Suprapubic skin (tissue), 4 donors: ENCODE measurements at regions not wholly inside any gene's neighbourhood (a gene's known extent, or its start where the extent isn't known, plus 50 kb on each side); places are given as distances from the start of the nearest gene placed in this dataset.

Experiments used
- DNase-seq, 2 donors: peaks; one replicate each; pipeline ENCODE4 v3.0.0-alpha.2; 2019; ENCODE audit warnings: low spot score in 2 of 2
- H3K27ac ChIP-seq: fragments of 200-600 bp; sonication (generic); one replicate; pipeline ENCODE4 v1.5.1; 2019
- H3K27me3 ChIP-seq: fragments of 200-600 bp; sonication (generic); one replicate; pipeline ENCODE4 v1.5.1; 2019
- H3K36me3 ChIP-seq: fragments of 200-600 bp; sonication (generic); one replicate; pipeline ENCODE4 v1.5.1; 2019
- H3K4me1 ChIP-seq: fragments of 200-600 bp; sonication (generic); one replicate; pipeline ENCODE4 v1.5.1; 2019
- H3K4me3 ChIP-seq: fragments of 200-600 bp; sonication (generic); one replicate; pipeline ENCODE4 v1.5.1; 2019; ENCODE audit warnings: mild to moderate bottlenecking
- H3K9me3 ChIP-seq: fragments of 200-600 bp; sonication (generic); one replicate; pipeline ENCODE4 v1.5.1; 2019
- EP300 ChIP-seq: sonication (generic); formaldehyde crosslinking; IDR thresholded peaks from one replicate; pipeline ENCODE4 v1.6.1; 2017; ENCODE audit warnings: antibody characterized with exemption
- POLR2A ChIP-seq, 2 donors: fragments of 450-650 bp; IDR thresholded peaks; one replicate each; pipeline ENCODE4 v1.6.1; 2017; ENCODE audit warnings: antibody characterized with exemption in 2 of 2, mild to moderate bottlenecking in 2 of 2, moderate library complexity in 2 of 2
- POLR2AphosphoS5 ChIP-seq, 3 donors: sonication (generic); formaldehyde crosslinking; IDR thresholded peaks; one replicate each; pipeline ENCODE4 v1.6.1; 2017; ENCODE audit warnings: antibody characterized with exemption in 3 of 3
- WGBS: methylation state at CpG from one replicate; pipeline ENCODE4 v1.1.5; 2018; 5-methylcytosine and 5-hydroxymethylcytosine counted together
- TF ChIP-seq, protein P1 (sequence below), 2 donors: fragments of 200-600 bp in 1 of 2; fragments of 450-650 bp in 1 of 2; sonication (generic) in 1 of 2; IDR thresholded peaks; one replicate each; pipeline ENCODE4 v1.5.1; 2016 to 2019; ENCODE audit warnings: antibody characterized with exemption in 2 of 2, mild to moderate bottlenecking in 1 of 2, moderate library complexity in 1 of 2

DNA sequence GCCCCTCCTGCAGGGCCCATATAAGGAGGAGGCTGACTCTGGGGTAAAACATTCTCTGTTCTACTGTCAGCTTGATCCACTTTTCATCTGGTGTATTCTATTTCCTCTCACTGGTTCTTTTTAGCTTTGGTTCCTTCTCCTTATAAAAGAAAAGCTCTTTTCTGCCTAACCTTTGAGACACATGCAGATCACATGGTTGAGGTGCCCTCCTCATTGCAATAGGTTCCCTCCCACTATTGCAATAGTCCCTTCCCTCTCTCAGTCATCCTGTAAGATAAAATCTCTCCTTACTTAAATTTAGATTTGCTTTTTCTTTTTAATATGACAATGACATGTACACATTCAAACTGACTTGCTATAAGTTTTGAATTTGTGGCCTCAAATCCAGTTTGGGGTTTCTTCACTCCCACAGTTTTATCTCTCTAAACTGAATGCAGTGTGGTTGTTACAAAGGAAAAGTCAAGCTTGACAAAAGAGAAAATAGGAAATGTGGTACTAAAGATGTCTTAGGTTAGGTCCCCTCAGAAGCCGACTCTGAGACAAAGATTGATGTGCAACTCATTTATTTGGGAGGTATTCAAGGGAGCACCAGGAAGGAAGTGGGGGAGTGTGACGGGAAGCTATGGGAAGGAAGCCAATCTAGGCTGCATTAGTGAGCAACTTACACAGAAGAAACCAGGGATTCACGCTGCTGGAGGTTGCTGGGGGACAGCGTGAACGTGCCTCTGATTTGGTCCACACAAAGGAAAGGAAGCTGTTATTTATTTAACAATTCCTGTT lies 127.6 kb upstream of the LINC00305 start:
- Histone ChIP-seq H3K36me3 (no peaks in the 10 kb centered on the region), H3K27me3 (no peaks in the 10 kb centered on the region), H3K9me3 (peaks cover 4% of the 10 kb centered on the region), H3K4me1 (no peaks in the 10 kb centered on the region), H3K27ac (no peak overlapping the region), H3K4me3 (no peak overlapping the region)
- 48% methylated on average over 5 of the region's 5 CpGs for WGBS
- no peak for DNase-seq
- TF ChIP-seq, protein P1, sequence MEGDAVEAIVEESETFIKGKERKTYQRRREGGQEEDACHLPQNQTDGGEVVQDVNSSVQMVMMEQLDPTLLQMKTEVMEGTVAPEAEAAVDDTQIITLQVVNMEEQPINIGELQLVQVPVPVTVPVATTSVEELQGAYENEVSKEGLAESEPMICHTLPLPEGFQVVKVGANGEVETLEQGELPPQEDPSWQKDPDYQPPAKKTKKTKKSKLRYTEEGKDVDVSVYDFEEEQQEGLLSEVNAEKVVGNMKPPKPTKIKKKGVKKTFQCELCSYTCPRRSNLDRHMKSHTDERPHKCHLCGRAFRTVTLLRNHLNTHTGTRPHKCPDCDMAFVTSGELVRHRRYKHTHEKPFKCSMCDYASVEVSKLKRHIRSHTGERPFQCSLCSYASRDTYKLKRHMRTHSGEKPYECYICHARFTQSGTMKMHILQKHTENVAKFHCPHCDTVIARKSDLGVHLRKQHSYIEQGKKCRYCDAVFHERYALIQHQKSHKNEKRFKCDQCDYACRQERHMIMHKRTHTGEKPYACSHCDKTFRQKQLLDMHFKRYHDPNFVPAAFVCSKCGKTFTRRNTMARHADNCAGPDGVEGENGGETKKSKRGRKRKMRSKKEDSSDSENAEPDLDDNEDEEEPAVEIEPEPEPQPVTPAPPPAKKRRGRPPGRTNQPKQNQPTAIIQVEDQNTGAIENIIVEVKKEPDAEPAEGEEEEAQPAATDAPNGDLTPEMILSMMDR (IDR thresholded peaks at IDR 0.05) = no peak
- TF ChIP-seq POLR2A (IDR thresholded peaks at IDR 0.05) = no peak
- TF ChIP-seq EP300 = no peak
- TF ChIP-seq POLR2AphosphoS5 (IDR thresholded peaks at IDR 0.05) = no peak

DNA sequence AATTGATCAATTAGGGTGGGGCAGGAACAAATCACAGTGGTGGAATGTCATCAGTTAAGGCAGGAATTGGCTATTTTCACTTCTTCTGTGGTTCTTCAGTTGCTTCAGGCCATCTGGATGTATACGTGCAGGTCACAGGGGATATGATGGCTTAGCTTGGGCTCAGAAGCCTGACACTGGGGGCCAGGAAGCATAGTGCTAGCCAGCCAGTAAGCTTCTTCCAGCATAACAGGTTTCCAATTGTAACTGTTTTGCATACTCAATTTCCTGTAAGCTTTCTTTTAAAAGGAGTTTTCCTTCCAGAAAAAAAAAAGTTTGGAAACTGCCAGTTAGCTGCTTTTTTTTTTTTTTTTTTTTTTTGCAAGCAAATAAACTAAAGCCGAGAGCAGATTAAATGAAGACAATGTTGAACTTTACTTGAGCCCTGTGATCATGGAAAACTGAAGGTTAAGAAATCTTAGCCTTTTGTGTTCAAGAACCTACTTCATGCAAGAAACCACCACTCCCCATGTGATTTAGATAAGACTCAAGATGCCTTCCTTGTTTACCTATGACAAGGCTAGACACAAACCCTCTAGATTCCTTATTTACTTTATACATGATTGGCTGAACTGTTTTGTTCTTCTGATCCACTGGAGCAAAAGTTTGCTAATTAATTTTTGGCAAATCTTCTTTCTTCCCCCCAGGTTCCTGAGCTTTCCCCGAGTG lies 126.9 kb upstream of the LINC00305 start:
- Histone ChIP-seq H3K4me1 (no peaks in the 10 kb centered on the region), H3K27me3 (no peaks in the 10 kb centered on the region), H3K36me3 (no peaks in the 10 kb centered on the region), H3K9me3 (peaks cover 4% of the 10 kb centered on the region), H3K27ac (no peak overlapping the region), H3K4me3 (no peak overlapping the region)
- 52% methylated on average over 3 of the region's 3 CpGs for WGBS
- TF ChIP-seq POLR2A (IDR thresholded peaks at IDR 0.05) = no peak
- TF ChIP-seq, protein P1 (IDR thresholded peaks at IDR 0.05) = no peak
- DNase-seq = no peak

DNA sequence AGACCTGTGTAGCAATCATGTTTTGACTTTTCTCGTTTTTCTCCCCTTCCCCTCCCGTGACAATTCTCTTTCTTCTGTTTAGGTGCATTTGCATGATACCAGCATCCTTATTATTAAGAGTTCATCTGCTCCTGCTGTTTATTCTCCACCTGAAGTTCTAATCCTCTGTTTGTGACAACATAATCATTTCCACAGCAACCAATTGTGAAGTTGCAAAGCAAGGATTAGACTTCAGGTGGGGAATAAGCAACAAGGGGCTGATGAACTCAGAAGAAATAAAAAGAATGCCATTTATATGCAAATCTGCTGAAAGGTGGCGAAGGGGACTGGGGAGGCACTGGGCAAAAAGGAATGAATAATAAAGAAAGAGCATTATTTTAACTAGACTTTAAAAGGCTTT lies 124.8 kb upstream of the LINC00305 start:
- no peak for DNase-seq
- H3K36me3 ChIP-seq = no peaks in the 10 kb centered on the region
- H3K4me1 ChIP-seq = no peaks in the 10 kb centered on the region

DNA sequence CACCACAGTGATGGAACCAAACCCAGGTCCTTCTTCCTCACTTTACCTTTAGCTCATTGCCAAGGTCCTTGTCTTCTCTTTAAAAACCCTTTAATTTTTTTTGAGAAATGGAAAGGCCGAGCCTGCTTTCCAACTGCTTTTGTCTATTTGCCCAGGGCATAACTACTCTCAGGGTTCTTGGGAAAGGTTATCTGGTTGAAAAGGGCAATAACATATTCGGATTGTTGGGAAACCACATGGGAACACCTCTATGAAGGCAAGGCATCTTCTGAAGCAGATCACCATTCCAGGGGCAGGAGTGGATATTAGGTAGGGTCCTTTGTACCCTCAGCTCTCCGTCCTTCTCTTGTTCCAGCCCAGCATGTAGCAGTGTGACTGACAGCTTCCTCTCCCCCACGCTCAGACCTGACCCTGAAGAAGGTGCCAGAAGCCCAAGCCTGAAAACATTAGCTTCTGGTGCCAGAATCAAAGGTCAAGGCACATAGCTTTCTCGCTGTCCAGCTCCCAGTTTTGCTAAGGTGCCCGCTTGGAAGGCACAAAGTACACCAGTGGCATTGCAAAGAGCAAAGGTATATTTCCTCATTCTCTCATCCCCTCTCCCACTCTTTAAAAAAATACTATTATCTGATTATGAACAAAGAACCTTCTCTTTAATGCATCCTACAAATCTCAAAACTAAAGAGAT lies 123.2 kb upstream of the LINC00305 start:
- Histone ChIP-seq H3K9me3 (no peaks in the 10 kb centered on the region), H3K4me1 (no peaks in the 10 kb centered on the region), H3K4me3 (no peak overlapping the region), H3K27ac (no peak overlapping the region), H3K27me3 (no peaks in the 10 kb centered on the region), H3K36me3 (no peaks in the 10 kb centered on the region)
- TF ChIP-seq POLR2A (IDR thresholded peaks at IDR 0.05) (no peak), EP300 (no peak), POLR2AphosphoS5 (IDR thresholded peaks at IDR 0.05) (no peak)
- TF ChIP-seq, protein P1 (IDR thresholded peaks at IDR 0.05) = no peak
- DNase-seq = no peak
- 73% methylated on average over 6 of the region's 6 CpGs for WGBS

More for the DNA sequence above, 124.8 kb upstream of the LINC00305 start:
- Histone ChIP-seq H3K9me3 (no peaks in the 10 kb centered on the region), H3K27ac (no peak overlapping the region), H3K4me3 (no peak overlapping the region), H3K27me3 (no peaks in the 10 kb centered on the region)
- TF ChIP-seq, protein P1 (IDR thresholded peaks at IDR 0.05) = no peak
- TF ChIP-seq EP300 = no peak
- no peak for TF ChIP-seq POLR2AphosphoS5 (IDR thresholded peaks at IDR 0.05)
- TF ChIP-seq POLR2A (IDR thresholded peaks at IDR 0.05) = no peak
- WGBS = 69% methylated on average over 3 of the region's 3 CpGs

DNA sequence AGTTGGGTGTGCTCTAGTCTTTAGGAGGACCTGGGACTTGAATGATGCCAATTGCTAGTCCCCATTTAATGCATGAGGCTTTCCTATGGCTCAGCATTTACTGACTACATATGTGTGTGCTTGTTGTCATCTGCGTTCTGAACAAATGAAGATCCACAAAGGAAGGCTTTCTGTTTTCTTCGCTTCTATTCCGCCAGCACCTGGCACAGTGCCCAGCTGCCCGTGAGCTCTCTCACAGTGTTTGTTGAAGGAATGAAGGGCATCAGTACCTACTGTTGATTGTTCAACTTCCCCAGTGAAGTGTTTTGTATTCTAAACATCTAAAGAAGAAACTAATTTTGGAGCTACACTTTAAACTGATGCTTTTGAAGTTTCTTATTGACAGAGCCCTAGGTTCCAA lies 122.4 kb upstream of the LINC00305 start:
- DNase-seq = no peak
- no peaks in the 10 kb centered on the region for H3K36me3 ChIP-seq

More for the DNA sequence above, 122.4 kb upstream of the LINC00305 start:
- H3K27ac ChIP-seq = no peak overlapping the region
- no peaks in the 10 kb centered on the region for H3K4me1 ChIP-seq
- H3K9me3 ChIP-seq = no peaks in the 10 kb centered on the region
- H3K27me3 ChIP-seq = no peaks in the 10 kb centered on the region
- TF ChIP-seq, protein P1 (IDR thresholded peaks at IDR 0.05) = no peak
- TF ChIP-seq EP300 = no peak
- TF ChIP-seq POLR2A (IDR thresholded peaks at IDR 0.05) = no peak
- TF ChIP-seq POLR2AphosphoS5 (IDR thresholded peaks at IDR 0.05) = no peak
- 33% methylated on average over 4 of the region's 4 CpGs for WGBS
- H3K4me3 ChIP-seq = no peak overlapping the region
